Urinary bladder (tissue), 3 donors: ENCODE measurements at regions not wholly inside any gene's neighbourhood (a gene's known extent, or its start where the extent isn't known, plus 50 kb on each side); places are given as distances from the start of the nearest gene placed in this dataset.
"Not testable (repeated sequence)": the region's sequence is repeated elsewhere in the genome, so short reads cannot be mapped to it uniquely, and the experiment has no call there.

ENCODE experiments used
- DNase-seq: peaks from one replicate; pipeline ENCODE4 v3.0.0-alpha.2; 2015; ENCODE audit errors: extremely low spot score
- H3K27ac ChIP-seq: one replicate; pipeline ENCODE4 v1.5.1; 2013; ENCODE audit warnings: low read depth, mild to moderate bottlenecking, moderate library complexity
- H3K36me3 ChIP-seq: one replicate; pipeline ENCODE4 v1.6.1; 2013; ENCODE audit warnings: mild to moderate bottlenecking, moderate library complexity; ENCODE audit not compliant: insufficient read depth
- H3K4me1 ChIP-seq: one replicate; pipeline ENCODE4 v1.6.1; 2013; ENCODE audit warnings: mild to moderate bottlenecking, moderate library complexity; ENCODE audit not compliant: insufficient read depth
- H3K4me3 ChIP-seq: one replicate; pipeline ENCODE4 v1.5.1; 2013; ENCODE audit warnings: low read depth, low read length
- WGBS: extraction: QIAGEN DNeasy Blood & Tissue Kit; methylation state at CpG from one replicate; pipeline ENCODE4 v1.1.7; 2013; 5-methylcytosine and 5-hydroxymethylcytosine counted together
- donor health status: healthy with polysubstance abuse.
- donor health status: healthy.

DNA sequence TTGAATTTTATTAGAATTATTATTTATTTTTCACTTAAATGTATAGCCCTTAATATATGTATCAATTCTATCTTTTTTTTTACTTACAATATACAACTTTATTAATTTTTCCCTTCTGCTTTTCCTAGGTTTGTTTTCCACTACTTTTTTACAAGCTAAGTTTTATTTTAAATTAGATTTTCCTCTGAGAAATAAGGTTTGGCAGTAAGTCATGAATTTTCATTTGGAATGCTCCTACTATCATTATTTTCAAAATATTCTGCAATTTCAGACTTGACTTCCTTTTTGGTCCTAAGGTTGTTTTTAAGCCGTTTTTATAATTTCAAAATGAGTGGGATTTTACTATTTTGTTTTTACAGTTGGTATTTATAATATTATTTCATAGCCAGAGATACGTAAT lies 222.8 kb upstream of the PIEZO2 start:
- 68% methylated on average over 2 of the region's 2 CpGs for WGBS
- no peak overlapping the region for H3K4me3 ChIP-seq
- no peak overlapping the region for H3K27ac ChIP-seq
- no peaks in the 10 kb centered on the region for H3K4me1 ChIP-seq
- no peak for DNase-seq
- no peaks in the 10 kb centered on the region for H3K36me3 ChIP-seq

- DNase-seq = no peak
- WGBS = 73% methylated on average over 7 of the region's 7 CpGs
- H3K4me3 ChIP-seq = no peak overlapping the region
- H3K27ac ChIP-seq = no peak overlapping the region
- no peaks in the 10 kb centered on the region for H3K36me3 ChIP-seq
- H3K4me1 ChIP-seq = no peaks in the 10 kb centered on the region
Observed at GRCh38 chr18:11369556-11369955, 220.2 kb upstream of the PIEZO2 start.

GRCh38 chr18:11368020-11368419 lies 218.7 kb upstream of the PIEZO2 start:
- H3K4me1 ChIP-seq = no peaks in the 10 kb centered on the region
- DNase-seq = no peak
- H3K4me3 ChIP-seq = no peak overlapping the region
- 90% methylated on average over 4 of the region's 4 CpGs for WGBS
- H3K27ac ChIP-seq = no peak overlapping the region
- H3K36me3 ChIP-seq = no peaks in the 10 kb centered on the region

DNA sequence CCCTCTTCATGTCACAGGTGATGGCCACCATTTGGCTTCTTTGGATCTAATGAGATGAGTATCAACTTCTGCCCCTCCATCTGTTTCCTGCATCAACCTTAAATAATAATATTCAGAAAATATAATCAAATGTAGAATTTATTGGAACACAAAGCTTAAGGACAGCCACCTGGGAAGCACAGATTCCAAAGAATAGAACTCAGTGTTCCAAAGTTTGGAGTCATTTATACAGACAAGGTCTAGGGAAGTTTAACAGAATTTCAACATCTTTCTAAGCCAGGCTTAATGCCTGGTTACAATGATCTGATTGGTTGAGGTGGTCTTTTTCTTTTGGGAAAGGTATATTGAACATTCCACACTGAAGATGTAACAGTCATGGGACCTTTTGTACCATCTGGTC lies 218.0 kb upstream of the PIEZO2 start:
- no peak overlapping the region for H3K27ac ChIP-seq
- H3K4me3 ChIP-seq = no peak overlapping the region
- H3K36me3 ChIP-seq = no peaks in the 10 kb centered on the region
- H3K4me1 ChIP-seq = no peaks in the 10 kb centered on the region
- DNase-seq = no peak

- H3K4me3 ChIP-seq = no peak overlapping the region
- no peaks in the 10 kb centered on the region for H3K36me3 ChIP-seq
- WGBS = 34% methylated on average over 4 of the region's 4 CpGs
- DNase-seq = no peak
- H3K27ac ChIP-seq = no peak overlapping the region
- H3K4me1 ChIP-seq = no peaks in the 10 kb centered on the region
Observed at GRCh38 chr18:11366410-11366809, 217.0 kb upstream of the PIEZO2 start.

DNA sequence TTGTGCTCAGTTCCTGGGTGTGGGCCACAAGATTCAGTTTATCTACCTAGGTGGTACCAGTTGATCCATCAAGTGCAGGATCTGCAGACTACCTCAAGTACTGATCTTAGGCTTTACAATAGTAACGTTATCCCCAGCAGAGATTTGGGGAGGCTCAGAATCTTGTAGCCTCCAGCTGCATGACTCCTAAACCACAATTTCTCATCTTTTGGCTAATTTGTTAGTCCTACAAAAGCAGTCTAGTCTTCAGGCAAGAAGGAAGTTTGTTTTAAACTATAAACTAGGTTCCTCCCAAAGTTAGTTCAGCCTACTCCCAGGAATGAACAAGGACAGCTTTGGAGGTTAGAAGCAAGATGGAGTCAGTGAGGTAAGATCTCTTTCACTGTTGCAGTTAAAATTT lies 213.5 kb upstream of the PIEZO2 start:
- Histone ChIP-seq H3K27ac (no peak overlapping the region), H3K36me3 (no peaks in the 10 kb centered on the region), H3K4me1 (no peaks in the 10 kb centered on the region), H3K4me3 (no peak overlapping the region)
- DNase-seq = no peak
- 79% methylated on average over 1 of the region's 1 CpG for WGBS

DNA sequence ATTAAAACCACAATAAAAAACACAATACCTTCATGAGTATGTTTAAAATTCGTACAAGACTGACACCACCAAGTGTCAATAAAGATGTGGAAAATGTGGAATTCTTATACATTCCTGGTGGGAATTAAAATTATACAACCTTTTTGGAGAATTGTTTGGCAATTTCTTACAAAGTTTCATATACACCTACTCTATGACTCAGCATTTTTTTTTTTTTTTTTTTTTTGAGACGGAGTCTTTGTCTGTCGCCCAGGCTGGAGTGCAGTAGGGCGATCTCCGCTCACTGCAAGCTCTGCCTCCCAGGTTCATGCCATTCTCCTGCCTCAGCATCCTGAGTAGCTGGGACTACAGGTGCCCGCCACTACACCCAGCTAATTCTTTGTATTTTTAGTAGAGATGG lies 212.5 kb upstream of the PIEZO2 start:
- not testable (repeated sequence) for H3K4me3 ChIP-seq, H3K27ac ChIP-seq, H3K4me1 ChIP-seq, H3K36me3 ChIP-seq, DNase-seq
- WGBS = 93% methylated on average over 6 of the region's 6 CpGs

DNA sequence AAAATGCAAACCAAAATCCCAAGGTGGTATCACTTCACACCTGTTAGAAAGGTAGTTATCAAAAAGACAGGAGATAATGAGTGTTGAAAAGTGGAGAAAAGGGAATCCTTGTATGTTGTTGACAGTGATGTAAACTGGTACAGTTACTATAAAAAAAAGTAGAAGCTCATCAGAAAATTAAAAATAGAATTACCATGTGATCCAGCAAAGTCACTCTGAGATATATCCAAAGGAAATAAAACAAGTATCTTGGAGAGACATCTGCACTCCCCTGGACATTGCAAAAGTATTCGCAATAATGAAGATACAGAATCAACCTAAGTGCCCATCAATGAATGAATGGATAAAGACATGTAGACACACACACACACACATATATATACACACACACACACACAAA lies 208.3 kb upstream of the PIEZO2 start:
- Histone ChIP-seq H3K36me3 (no peaks in the 10 kb centered on the region), H3K27ac (no peak overlapping the region), H3K4me1 (no peaks in the 10 kb centered on the region), H3K4me3 (no peak overlapping the region)
- DNase-seq = no peak
- 97% methylated on average over 1 of the region's 1 CpG for WGBS

GRCh38 chr18:11344576-11344975 lies 195.2 kb upstream of the PIEZO2 start:
- not testable (repeated sequence) for DNase-seq, H3K4me3 ChIP-seq, H3K27ac ChIP-seq, H3K4me1 ChIP-seq, H3K36me3 ChIP-seq
- 95% methylated on average over 18 of the region's 18 CpGs for WGBS

- Histone ChIP-seq H3K4me1 (no peaks in the 10 kb centered on the region), H3K36me3 (no peaks in the 10 kb centered on the region), H3K27ac (no peak overlapping the region), H3K4me3 (no peak overlapping the region)
- no peak for DNase-seq
- WGBS = 45% methylated on average over 4 of the region's 4 CpGs
Observed at GRCh38 chr18:11343096-11343495, 193.7 kb upstream of the PIEZO2 start.

DNA sequence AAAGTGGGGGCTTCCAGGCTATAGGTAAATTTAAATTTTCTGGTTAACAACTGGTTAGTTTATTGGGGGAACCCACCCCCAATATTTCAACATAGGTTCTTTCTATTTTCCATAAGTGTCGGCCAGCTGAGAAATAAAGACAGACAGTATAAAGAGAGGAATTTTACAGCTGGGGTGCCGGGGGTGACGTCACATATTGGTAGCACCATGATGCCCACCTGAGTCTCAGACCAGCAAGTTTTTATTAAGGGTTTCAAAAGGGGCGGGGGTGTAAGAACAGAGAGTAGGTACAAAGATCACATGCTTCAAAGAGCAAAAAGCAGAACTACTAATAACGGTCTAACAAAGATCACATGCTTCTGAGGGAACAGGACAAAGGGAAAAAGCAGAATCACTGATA lies 192.7 kb upstream of the PIEZO2 start:
- not testable (repeated sequence) for H3K4me3 ChIP-seq, DNase-seq, H3K27ac ChIP-seq, H3K36me3 ChIP-seq, H3K4me1 ChIP-seq
- WGBS = 87% methylated on average over 5 of the region's 5 CpGs

DNA sequence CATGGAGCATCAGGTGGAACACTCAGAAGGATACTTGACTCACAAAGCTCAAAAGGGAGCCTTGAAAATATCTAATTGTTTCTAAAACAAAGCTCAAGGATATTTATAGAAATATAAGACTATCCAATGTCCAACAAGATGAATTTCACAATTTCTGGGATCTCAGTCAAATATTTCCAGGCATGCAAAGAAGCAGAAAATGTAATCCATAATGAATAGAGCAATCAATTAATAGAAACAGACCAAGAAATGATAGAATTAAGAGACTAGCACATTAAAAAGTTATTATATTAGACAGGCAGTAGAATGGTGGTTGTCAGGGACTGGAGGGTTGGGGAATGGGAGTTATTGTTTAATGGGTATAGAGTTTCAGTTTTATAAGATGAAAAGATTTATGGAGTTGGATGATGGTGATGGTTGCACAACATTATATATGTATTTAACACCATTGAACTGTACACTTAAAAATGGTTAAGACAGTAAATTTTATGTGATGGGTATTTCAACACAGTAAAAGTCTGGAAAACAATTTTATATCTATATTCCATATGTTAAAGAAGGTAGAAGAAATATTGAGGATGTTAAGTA lies 189.9 kb upstream of the PIEZO2 start:
- Histone ChIP-seq H3K4me1 (no peaks in the 10 kb centered on the region), H3K36me3 (no peaks in the 10 kb centered on the region), H3K27ac (no peak overlapping the region), H3K4me3 (no peak overlapping the region)
- no peak for DNase-seq

GRCh38 chr18:11336241-11336640 lies 186.9 kb upstream of the PIEZO2 start:
- no peaks in the 10 kb centered on the region for H3K36me3 ChIP-seq
- H3K4me1 ChIP-seq = no peaks in the 10 kb centered on the region
- H3K27ac ChIP-seq = no peak overlapping the region
- WGBS = 87% methylated on average over 3 of the region's 3 CpGs
- H3K4me3 ChIP-seq = no peak overlapping the region
- DNase-seq = no peak

DNA sequence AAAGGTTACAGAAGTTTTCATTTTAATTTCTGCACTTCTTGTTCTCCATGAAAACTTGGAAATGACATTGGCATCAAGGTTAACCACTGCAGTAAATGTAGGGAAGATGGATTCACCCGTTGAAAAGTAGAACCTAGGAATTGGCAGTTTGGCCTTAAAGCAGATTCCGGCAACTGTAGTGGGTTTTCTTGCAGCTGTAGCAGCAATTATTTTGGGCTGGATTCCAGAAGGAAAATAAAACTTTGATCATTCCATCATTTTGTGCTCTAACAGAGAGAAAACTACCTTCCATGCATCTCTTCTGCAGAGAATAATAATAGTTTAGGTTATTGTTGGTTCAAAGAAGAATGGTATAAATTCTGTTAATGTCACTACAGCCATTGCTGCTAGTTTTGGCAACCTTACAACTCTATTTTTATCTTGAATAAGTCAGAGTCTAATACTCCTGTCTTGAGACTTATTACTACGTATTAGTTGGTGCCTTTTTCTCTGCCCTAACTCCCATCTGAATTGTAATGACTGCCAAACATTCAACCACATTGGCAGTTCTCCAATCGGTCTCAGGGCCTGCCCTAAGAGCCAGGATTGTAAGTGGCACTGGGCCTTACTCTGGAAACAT lies 178.1 kb upstream of the PIEZO2 start:
- 50% methylated on average over 4 of the region's 4 CpGs for WGBS
- H3K4me3 ChIP-seq = no peak overlapping the region
- DNase-seq = no peak

More for the DNA sequence above, 178.1 kb upstream of the PIEZO2 start:
- no peaks in the 10 kb centered on the region for H3K4me1 ChIP-seq
- no peak overlapping the region for H3K27ac ChIP-seq
- H3K36me3 ChIP-seq = no peaks in the 10 kb centered on the region
